GM12891 (cell line): ENCODE measurements at regions not wholly inside any gene's neighbourhood (a gene's known extent, or its start where the extent isn't known, plus 50 kb on each side); places are given as distances from the start of the nearest gene placed in this dataset.

Experiments
- DNase-seq: peaks from one replicate; pipeline ENCODE4 v3.0.0; 2011; ENCODE audit warnings: low spot score; ENCODE audit not compliant: insufficient read length
- FAIRE-seq: peaks from 2 replicates; lab custom pipeline; 2011; peaks lifted over from hg19 to GRCh38; lab: Jason Lieb, UNC
- PAX5 ChIP-seq: IDR thresholded peaks from 2 replicates; pipeline ENCODE4 v1.6.1; 2011; ENCODE audit warnings: low read length, moderate library complexity, mild to moderate bottlenecking; ENCODE audit not compliant: insufficient read depth, severe bottlenecking
- POLR2A ChIP-seq: IDR thresholded peaks from 2 replicates; pipeline ENCODE4 v1.6.1; 2011; ENCODE audit warnings: low read depth, low read length, control low read depth
- POLR2AphosphoS5 ChIP-seq: IDR thresholded peaks from 2 replicates; pipeline ENCODE4 v1.6.1; 2011; ENCODE audit warnings: low read depth, low read length, control low read depth
- POU2F2 ChIP-seq: IDR thresholded peaks from 2 replicates; pipeline ENCODE4 v1.6.1; 2011; ENCODE audit warnings: low read depth, mild to moderate bottlenecking, control low read depth, low read length, moderate library complexity
- SPI1 ChIP-seq: IDR thresholded peaks from 2 replicates; pipeline ENCODE4 v1.6.1; 2011; ENCODE audit warnings: low read depth, low read length, control low read depth
- TAF1 ChIP-seq: IDR thresholded peaks from 2 replicates; pipeline ENCODE4 v1.6.1; 2011; ENCODE audit warnings: low read depth, low read length, control low read depth

- FAIRE-seq, result no peak
- TF ChIP-seq POU2F2, result no peak
- no peak for TF ChIP-seq SPI1
- TF ChIP-seq PAX5, result no peak
- no peak for TF ChIP-seq POLR2AphosphoS5
- TF ChIP-seq TAF1, result no peak
- no peak for TF ChIP-seq POLR2A
- DNase-seq, result no peak
Observed at GRCh38 chr14:100441271-100441947, 118.3 kb downstream of the SLC25A47 start.

- no peak for DNase-seq
- TF ChIP-seq POLR2AphosphoS5 (no peak), POLR2A (no peak), SPI1 (no peak), POU2F2 (no peak), PAX5 (no peak), TAF1 (no peak)
- FAIRE-seq, result no peak
Observed at GRCh38 chr14:100442036-100442435, 118.9 kb downstream of the SLC25A47 start.

- TF ChIP-seq TAF1 (no peak), POLR2A (no peak), SPI1 (no peak), POLR2AphosphoS5 (no peak), POU2F2 (no peak), PAX5 (no peak)
- DNase-seq, result no peak
- no peak for FAIRE-seq
Observed at GRCh38 chr14:100442498-100443490, 119.7 kb downstream of the SLC25A47 start.

DNA sequence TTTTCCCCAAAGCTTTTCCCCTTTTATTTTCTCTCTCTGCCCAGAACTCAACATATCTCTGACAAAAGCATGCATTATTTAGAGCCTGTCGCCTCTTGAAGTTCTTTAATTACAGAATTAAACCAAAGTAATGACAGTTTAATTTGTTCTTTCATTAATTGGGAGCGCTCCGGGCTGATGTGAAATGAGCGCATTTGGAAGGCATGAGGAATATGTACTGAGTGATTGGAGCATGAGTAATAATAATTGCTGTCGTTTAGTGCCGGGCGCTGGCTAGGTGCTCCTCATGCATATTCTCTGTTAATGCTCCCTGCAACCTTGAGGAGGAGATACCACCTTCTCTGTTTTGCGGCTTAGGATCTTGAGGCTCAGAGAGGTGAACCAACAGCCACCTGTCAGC lies 120.5 kb downstream of the SLC25A47 start:
- FAIRE-seq (no peak), DNase-seq (no peak)
- no peak for TF ChIP-seq POLR2A
- no peak for TF ChIP-seq PAX5
- no peak for TF ChIP-seq POLR2AphosphoS5
- TF ChIP-seq TAF1, result no peak
- TF ChIP-seq SPI1, result no peak
- TF ChIP-seq POU2F2, result no peak

DNA sequence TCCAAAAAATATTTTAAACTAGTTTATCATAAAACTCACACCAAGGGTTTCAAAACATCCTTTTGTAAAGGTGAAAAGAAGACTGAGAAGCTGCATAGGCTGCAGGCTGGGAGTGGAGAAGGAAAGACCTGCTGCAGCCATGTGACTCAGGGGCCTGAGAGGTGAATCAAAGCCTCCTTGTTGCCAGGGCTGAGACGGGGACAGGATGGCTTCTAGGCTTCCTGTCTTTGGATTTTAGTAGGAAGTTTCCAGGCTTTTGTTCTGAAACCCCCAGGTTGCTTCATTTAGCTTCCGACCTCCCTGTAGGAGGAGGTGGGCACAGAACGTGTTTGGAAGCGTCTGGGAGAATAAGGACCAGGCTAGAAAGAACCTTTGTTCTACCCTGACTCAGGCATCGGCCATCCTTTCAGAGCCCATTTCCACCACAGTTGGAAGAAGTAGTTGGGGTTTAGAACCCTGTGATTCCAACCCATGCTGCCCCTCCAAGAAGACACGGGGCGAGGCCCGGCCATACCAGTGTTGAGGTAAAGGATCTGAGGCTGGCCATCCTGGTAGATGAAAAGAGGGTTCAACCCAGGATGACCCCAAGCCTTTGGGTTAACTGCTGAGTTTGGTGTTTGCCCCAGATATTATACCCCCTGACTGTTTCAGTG lies 122.4 kb downstream of the SLC25A47 start:
- TF ChIP-seq POLR2AphosphoS5 (no peak), POU2F2 (no peak), SPI1 (no peak)
- FAIRE-seq (no peak), DNase-seq (no peak)

DNA sequence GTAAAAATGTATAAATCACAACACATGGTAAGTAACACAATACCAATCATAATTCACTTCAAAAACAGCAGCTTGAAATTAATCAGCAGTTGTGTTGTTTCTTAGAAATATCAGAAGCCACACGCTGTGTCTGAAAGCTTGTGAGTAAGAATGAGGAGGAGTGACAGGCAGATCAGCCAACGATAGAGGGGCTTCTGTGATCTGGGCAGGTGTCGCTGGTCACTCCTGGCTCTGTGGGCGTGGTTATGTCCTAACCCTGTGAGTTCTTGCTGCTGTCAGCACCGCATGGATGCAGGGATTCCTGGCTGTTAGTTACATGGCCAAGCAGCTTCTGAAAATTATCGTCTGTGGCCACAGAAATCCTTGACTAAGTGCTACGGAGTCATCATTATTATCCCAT lies 123.4 kb downstream of the SLC25A47 start:
- DNase-seq, result no peak
- TF ChIP-seq PAX5, result no peak
- no peak for TF ChIP-seq SPI1
- TF ChIP-seq POLR2A, result no peak
- TF ChIP-seq POU2F2, result no peak
- FAIRE-seq, result no peak

DNA sequence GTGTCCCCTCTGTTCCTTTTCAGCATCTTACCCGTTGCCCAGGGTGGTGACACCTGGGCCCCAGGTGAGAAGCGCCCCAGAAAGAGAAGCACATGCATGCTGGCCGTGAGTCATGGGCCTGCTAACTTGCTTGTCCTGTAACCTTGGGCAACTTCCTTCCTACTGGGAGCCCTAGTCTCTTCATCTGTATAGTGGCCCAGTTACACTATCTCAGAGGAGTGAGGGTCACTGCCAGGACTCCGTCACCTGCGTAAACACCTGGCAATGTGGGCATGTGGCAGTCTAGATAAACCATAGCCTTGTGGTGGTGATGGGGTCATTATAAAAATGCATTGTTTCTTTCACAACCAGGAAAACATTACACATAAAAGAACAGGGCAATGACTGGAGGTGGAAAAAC lies 125.2 kb downstream of the SLC25A47 start:
- TF ChIP-seq PAX5, result no peak
- TF ChIP-seq POLR2AphosphoS5, result no peak
- no peak for TF ChIP-seq SPI1
- no peak for TF ChIP-seq POU2F2
- no peak for TF ChIP-seq TAF1
- TF ChIP-seq POLR2A, result no peak
- DNase-seq (no peak), FAIRE-seq (no peak)

DNA sequence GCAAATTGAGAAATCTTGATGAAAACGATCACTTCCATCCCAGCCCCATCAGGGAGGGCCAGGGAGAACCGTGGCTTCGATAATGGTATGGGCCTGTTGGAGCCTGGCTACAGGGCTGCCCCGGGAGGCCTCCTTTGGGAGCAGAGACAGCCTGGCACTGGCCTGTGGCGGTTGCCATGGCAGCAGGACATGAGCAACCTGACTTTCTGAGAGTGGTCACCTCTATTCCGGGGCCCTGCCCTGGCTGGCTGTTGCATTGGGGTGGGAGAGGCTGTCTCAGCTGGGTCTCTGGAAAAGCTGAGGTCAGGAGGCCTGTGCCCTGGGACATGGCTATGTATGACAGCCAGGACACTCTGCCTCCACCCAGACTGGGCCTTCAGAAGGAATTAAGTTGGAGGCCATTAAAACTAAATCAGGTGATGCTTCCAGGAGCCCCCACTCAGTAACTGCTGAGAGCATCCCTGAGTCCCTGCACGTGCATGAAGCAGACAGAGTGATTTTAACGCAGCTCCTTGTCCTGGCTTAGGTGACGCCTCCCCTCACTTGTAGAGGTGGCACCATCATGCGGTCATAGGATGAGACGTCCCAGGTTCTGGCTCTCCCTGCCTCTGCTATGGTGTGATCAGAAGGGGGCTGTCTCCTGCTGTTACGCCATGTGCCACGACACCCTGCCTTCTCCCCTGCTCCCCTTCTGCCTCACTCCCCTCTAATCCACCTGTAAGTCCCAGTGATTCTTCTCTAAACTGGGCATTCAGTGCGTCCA lies 126.3 kb downstream of the SLC25A47 start:
- no peak for TF ChIP-seq POLR2A
- no peak for TF ChIP-seq SPI1
- no peak for TF ChIP-seq TAF1
- no peak for TF ChIP-seq PAX5
- no peak for TF ChIP-seq POLR2AphosphoS5
- DNase-seq (no peak), FAIRE-seq (no peak)

DNA sequence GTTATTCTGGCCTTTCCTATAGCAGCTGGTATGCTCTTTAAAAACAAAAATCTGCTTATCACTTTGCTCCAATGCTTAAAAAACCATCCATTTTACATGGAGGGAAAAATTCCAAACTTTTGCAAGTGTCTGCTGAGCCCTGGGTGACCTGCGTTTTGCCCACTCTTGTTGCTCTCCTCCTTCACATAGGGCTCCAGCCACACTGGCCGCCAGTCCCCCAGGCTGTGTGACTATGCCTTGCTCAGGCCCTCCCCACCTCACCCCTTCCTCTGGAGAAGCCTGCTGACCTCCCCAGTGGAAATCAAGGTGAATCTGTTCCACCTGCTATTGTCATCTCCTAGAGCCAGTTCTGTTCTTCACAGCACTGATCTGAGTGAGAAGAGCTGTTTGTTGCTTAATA lies 126.9 kb downstream of the SLC25A47 start:
- no peak for DNase-seq
- TF ChIP-seq TAF1 (no peak), PAX5 (no peak), POU2F2 (no peak), SPI1 (no peak), POLR2AphosphoS5 (no peak), POLR2A (no peak)
- no peak for FAIRE-seq
